Chondrocyte (in vitro differentiated cells): ENCODE measurements at regions not wholly inside any gene's neighbourhood (a gene's known extent, or its start where the extent isn't known, plus 50 kb on each side); places are given as distances from the start of the nearest gene placed in this dataset.

Experiments
- DNase-seq: peaks from one replicate; pipeline ENCODE4 v3.0.0; 2021; ENCODE audit warnings: mixed read lengths, low spot score
- H3K27ac Mint-ChIP-seq: one replicate; pipeline ENCODE4 v1.8.0; 2021; ENCODE audit warnings: mild to moderate bottlenecking, moderate library complexity, mixed read lengths; ENCODE audit not compliant: unreplicated experiment
- H3K27me3 Mint-ChIP-seq: 2 replicates; pipeline ENCODE4 v1.8.0; 2021; ENCODE audit warnings: low read depth, mixed read lengths
- H3K36me3 Mint-ChIP-seq: 2 replicates; pipeline ENCODE4 v1.8.0; 2021; ENCODE audit warnings: low read depth, mixed read lengths
- H3K4me1 Mint-ChIP-seq: 2 replicates; pipeline ENCODE4 v1.8.0; 2021; ENCODE audit warnings: low read depth, mild to moderate bottlenecking, mixed read lengths
- H3K4me3 Mint-ChIP-seq: one replicate; pipeline ENCODE4 v1.8.0; 2021; ENCODE audit warnings: mild to moderate bottlenecking, moderate library complexity, mixed read lengths; ENCODE audit not compliant: unreplicated experiment
- H3K9me3 Mint-ChIP-seq: 2 replicates; pipeline ENCODE4 v1.8.0; 2021; ENCODE audit warnings: low read depth, mixed read lengths
- CTCF ChIP-seq: fragments of 200-600 bp; sonication (generic); IDR thresholded peaks from 2 replicates; pipeline ENCODE4 v1.5.0; 2021; ENCODE audit warnings: antibody characterized with exemption, mild to moderate bottlenecking, moderate library complexity

- no peak for TF ChIP-seq CTCF
- H3K9me3 Mint-ChIP-seq, result no peaks in the 10 kb centered on the region
- H3K4me3 Mint-ChIP-seq, result no peak overlapping the region
- no peak for DNase-seq
- H3K36me3 Mint-ChIP-seq, result no peaks in the 10 kb centered on the region
- H3K27ac Mint-ChIP-seq, result no peak overlapping the region
- H3K27me3 Mint-ChIP-seq, result no peaks in the 10 kb centered on the region
- H3K4me1 Mint-ChIP-seq, result peaks cover 12% of the 10 kb centered on the region
These were observed 276.6 kb downstream of the SHQ1 start for GRCh38 chr3:72571638-72572114.

GRCh38 chr3:72571052-72571451, 277.2 kb downstream of the SHQ1 start:
- no peak overlapping the region for H3K27ac Mint-ChIP-seq
- no peak for DNase-seq
- peaks cover 12% of the 10 kb centered on the region for H3K4me1 Mint-ChIP-seq
- H3K4me3 Mint-ChIP-seq, result no peak overlapping the region
- no peak for TF ChIP-seq CTCF
- no peaks in the 10 kb centered on the region for H3K36me3 Mint-ChIP-seq
- H3K27me3 Mint-ChIP-seq, result no peaks in the 10 kb centered on the region
- H3K9me3 Mint-ChIP-seq, result no peaks in the 10 kb centered on the region

- Mint-ChIP-seq H3K27ac (no peak overlapping the region), H3K27me3 (no peaks in the 10 kb centered on the region)
These were observed 278.3 kb downstream of the SHQ1 start for GRCh38 chr3:72569754-72570440.

GRCh38 chr3:72568083-72568482, 280.2 kb downstream of the SHQ1 start:
- Mint-ChIP-seq H3K4me3 (no peak overlapping the region), H3K4me1 (peaks cover 12% of the 10 kb centered on the region), H3K9me3 (no peaks in the 10 kb centered on the region), H3K36me3 (no peaks in the 10 kb centered on the region), H3K27me3 (no peaks in the 10 kb centered on the region), H3K27ac (no peak overlapping the region)
- DNase-seq, result no peak
- no peak for TF ChIP-seq CTCF

More at GRCh38 chr3:72569754-72570440, 278.3 kb downstream of the SHQ1 start:
- Mint-ChIP-seq H3K4me1 (peaks cover 12% of the 10 kb centered on the region), H3K4me3 (no peak overlapping the region), H3K9me3 (no peaks in the 10 kb centered on the region), H3K36me3 (no peaks in the 10 kb centered on the region)
- TF ChIP-seq CTCF, result no peak
- no peak for DNase-seq

GRCh38 chr3:72567474-72567873, 280.8 kb downstream of the SHQ1 start:
- Mint-ChIP-seq H3K4me1 (peaks cover 11% of the 10 kb centered on the region), H3K9me3 (peaks cover under 1% of the 10 kb centered on the region), H3K27ac (no peak overlapping the region), H3K36me3 (no peaks in the 10 kb centered on the region), H3K27me3 (no peaks in the 10 kb centered on the region), H3K4me3 (no peak overlapping the region)
- no peak for TF ChIP-seq CTCF
- DNase-seq, result no peak
